Testis (tissue), 2 donors: ENCODE measurements at regions not wholly inside any gene's neighbourhood (a gene's known extent, or its start where the extent isn't known, plus 50 kb on each side); places are given as distances from the start of the nearest gene placed in this dataset.

Source experiments
- DNase-seq: peaks from one replicate; pipeline ENCODE4 v3.0.0-alpha.2; 2019
- H3K27ac ChIP-seq, 2 donors: fragments of 200-600 bp; sonication (generic); one replicate each; pipeline ENCODE4 v1.5.1; 2019
- H3K27me3 ChIP-seq: fragments of 200-600 bp; sonication (generic); one replicate; pipeline ENCODE4 v1.5.1; 2019
- H3K36me3 ChIP-seq: fragments of 200-600 bp; sonication (generic); one replicate; pipeline ENCODE4 v1.5.1; 2017; ENCODE audit warnings: low read depth; ENCODE audit errors: missing control alignments
- H3K4me1 ChIP-seq: fragments of 200-600 bp; sonication (generic); one replicate; pipeline ENCODE4 v1.5.1; 2019
- H3K4me3 ChIP-seq, 2 donors: fragments of 200-600 bp; sonication (generic); one replicate each; pipeline ENCODE4 v1.5.1; 2017 to 2019
- H3K9me3 ChIP-seq: fragments of 200-600 bp; sonication (generic); one replicate; pipeline ENCODE4 v1.5.1; 2017
- CTCF ChIP-seq, 3 experiments: fragments of 450-650 bp in 2 of 3; fragments of 200-600 bp in 1 of 3; sonication (generic) in 1 of 3; IDR thresholded peaks; one replicate each; pipeline ENCODE4 v1.5.1; 2016 to 2019; ENCODE audit warnings: antibody characterized with exemption in 3 of 3, mild to moderate bottlenecking in 2 of 3, moderate library complexity in 1 of 3
- POLR2A ChIP-seq: fragments of 450-650 bp; IDR thresholded peaks from one replicate; pipeline ENCODE4 v1.6.1; 2017; ENCODE audit warnings: antibody characterized with exemption, mild to moderate bottlenecking, moderate library complexity
- WGBS, 2 donors: methylation state at CpG; one replicate each; pipeline ENCODE4 v1.1.5; 2018; 5-methylcytosine and 5-hydroxymethylcytosine counted together
- intact Hi-C: fragments of 100-400 bp; cut with DNase I; formaldehyde crosslinking; loops from one replicate; pipeline ENCODE4 v1.15.1; 2023; ENCODE audit warnings: low total_unique reads

- Histone ChIP-seq H3K4me3 (no peak overlapping the region), H3K27ac (no peak overlapping the region), H3K9me3 (no peaks in the 10 kb centered on the region), H3K27me3 (no peaks in the 10 kb centered on the region), H3K36me3 (no peaks in the 10 kb centered on the region), H3K4me1 (no peaks in the 10 kb centered on the region)
- intact Hi-C loops: no loop called here
- TF ChIP-seq POLR2A (no peak), CTCF (IDR thresholded peaks at IDR 0.05) (no peak)
- no peak for DNase-seq
- 75 to 78% methylated on average over 12 of the region's 12 CpGs for WGBS, 2 donors
Measured at GRCh38 chr1:34380526-34381124, 203.9 kb downstream of the C1orf94 start.

- Histone ChIP-seq H3K4me3 (no peak overlapping the region), H3K27me3 (no peaks in the 10 kb centered on the region), H3K36me3 (no peaks in the 10 kb centered on the region), H3K27ac (no peak overlapping the region), H3K4me1 (no peaks in the 10 kb centered on the region), H3K9me3 (no peaks in the 10 kb centered on the region)
- 95 to 96% methylated on average over 1 of the region's 1 CpG for WGBS, 2 donors
- intact Hi-C loops: no loop called here
- no peak for DNase-seq
- TF ChIP-seq POLR2A (no peak), CTCF (IDR thresholded peaks at IDR 0.05) (no peak)
Measured at GRCh38 chr1:34389974-34390373, 213.3 kb downstream of the C1orf94 start.

- Histone ChIP-seq H3K4me3 (no peak overlapping the region), H3K27me3 (no peaks in the 10 kb centered on the region), H3K4me1 (no peaks in the 10 kb centered on the region), H3K27ac (no peak overlapping the region), H3K36me3 (no peaks in the 10 kb centered on the region), H3K9me3 (no peaks in the 10 kb centered on the region)
- TF ChIP-seq CTCF (IDR thresholded peaks at IDR 0.05): no peak
- TF ChIP-seq POLR2A: no peak
- intact Hi-C loops: no loop called here
- DNase-seq: no peak
- 90 to 97% methylated on average over 2 of the region's 2 CpGs for WGBS, 2 donors
Measured at GRCh38 chr1:34396042-34396441, 219.3 kb downstream of the C1orf94 start.

- Histone ChIP-seq H3K27ac (no peak overlapping the region), H3K4me3 (no peak overlapping the region), H3K9me3 (no peaks in the 10 kb centered on the region), H3K36me3 (no peaks in the 10 kb centered on the region), H3K27me3 (no peaks in the 10 kb centered on the region), H3K4me1 (no peaks in the 10 kb centered on the region)
- intact Hi-C loops: no loop called here
- DNase-seq: no peak
- 92 to 93% methylated on average over 5 of the region's 5 CpGs for WGBS, 2 donors
- TF ChIP-seq CTCF (IDR thresholded peaks at IDR 0.05) (no peak), POLR2A (no peak)
Measured at GRCh38 chr1:34398241-34398915, 221.7 kb downstream of the C1orf94 start.

GRCh38 chr1:34398916-34399275 lies 222.2 kb downstream of the C1orf94 start:
- 37 to 60% methylated on average over 4 of the region's 4 CpGs for WGBS, 2 donors

More at GRCh38 chr1:34398916-34399275, 222.2 kb downstream of the C1orf94 start:
- no peak for TF ChIP-seq POLR2A
- no peak for TF ChIP-seq CTCF (IDR thresholded peaks at IDR 0.05)
- Histone ChIP-seq H3K4me3 (no peak overlapping the region), H3K4me1 (no peaks in the 10 kb centered on the region), H3K36me3 (no peaks in the 10 kb centered on the region), H3K9me3 (no peaks in the 10 kb centered on the region), H3K27me3 (no peaks in the 10 kb centered on the region), H3K27ac (no peak overlapping the region)
- intact Hi-C loops: no loop called here
- no peak for DNase-seq
